ENCODE measurements at regions not wholly inside any gene's neighbourhood (a gene's known extent, or its start where the extent isn't known, plus 50 kb on each side); places are given as distances from the start of the nearest gene placed in this dataset.
"Not testable (repeated sequence)": the region's sequence is repeated elsewhere in the genome, so short reads cannot be mapped to it uniquely, and the experiment has no call there.

DNA sequence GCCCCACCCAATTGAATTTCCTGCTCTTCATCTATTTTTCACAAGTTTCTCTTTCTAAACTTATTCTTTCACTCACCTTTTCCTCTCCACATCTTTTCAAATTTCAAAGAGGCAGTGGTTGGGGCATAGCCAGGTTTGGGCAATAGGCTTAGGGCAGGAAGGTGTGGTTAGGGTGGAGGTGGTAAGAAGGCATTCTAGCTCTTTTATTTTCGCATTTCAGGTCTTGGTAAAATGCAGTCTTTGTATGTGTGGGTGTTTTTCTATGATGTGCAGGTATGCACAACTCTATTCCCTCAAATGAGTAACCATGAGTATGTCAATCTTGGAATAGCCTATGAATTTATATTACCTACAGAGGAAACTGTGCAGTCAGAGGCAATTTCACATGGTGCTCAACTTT lies 129.8 kb upstream of the IFNE start:
- Histone ChIP-seq H3K4me1 (ENCODE audit: insufficient read depth, low read length) (peaks cover 10% of the 10 kb centered on the region), H3K9ac (ENCODE audit: low read depth, low read length) (no peak overlapping the region), H3K27me3 (ENCODE audit: insufficient read depth, low read length) (no peaks in the 10 kb centered on the region), H3K9me3 (ENCODE audit: insufficient read depth, low read depth, low read length) (no peaks in the 10 kb centered on the region), H3K4me3 (ENCODE audit: low read length) (no peak overlapping the region), H3K36me3 (ENCODE audit: insufficient read depth, low read depth, low read length) (no peaks in the 10 kb centered on the region), H3K27ac (ENCODE audit: low read length) (no peak overlapping the region)

DNA sequence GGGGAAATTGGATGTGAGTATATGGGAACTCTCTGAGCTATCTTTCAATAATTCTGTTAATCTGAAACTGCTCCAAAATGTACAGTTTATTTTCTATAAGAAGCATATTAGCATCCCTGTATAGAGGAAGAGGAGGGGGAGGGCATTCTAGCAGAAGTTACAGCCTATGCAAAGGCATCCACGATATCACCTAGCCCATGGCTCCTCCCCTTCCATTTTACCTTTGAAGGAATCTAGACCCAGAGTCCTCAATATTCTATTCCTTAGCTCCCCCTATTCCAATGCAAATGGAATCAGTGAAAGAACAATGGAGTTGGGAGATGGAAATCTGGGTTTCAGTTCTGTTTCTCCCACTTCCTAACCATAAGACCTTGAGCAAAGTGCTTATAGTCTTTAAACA lies 132.9 kb upstream of the IFNE start:
- no peak overlapping the region for H3K27ac ChIP-seq (ENCODE audit: low read length)
- no peak overlapping the region for H3K9ac ChIP-seq (ENCODE audit: low read depth, low read length)
- H3K4me1 ChIP-seq (ENCODE audit: insufficient read depth, low read length), result peaks cover 10% of the 10 kb centered on the region

DNA sequence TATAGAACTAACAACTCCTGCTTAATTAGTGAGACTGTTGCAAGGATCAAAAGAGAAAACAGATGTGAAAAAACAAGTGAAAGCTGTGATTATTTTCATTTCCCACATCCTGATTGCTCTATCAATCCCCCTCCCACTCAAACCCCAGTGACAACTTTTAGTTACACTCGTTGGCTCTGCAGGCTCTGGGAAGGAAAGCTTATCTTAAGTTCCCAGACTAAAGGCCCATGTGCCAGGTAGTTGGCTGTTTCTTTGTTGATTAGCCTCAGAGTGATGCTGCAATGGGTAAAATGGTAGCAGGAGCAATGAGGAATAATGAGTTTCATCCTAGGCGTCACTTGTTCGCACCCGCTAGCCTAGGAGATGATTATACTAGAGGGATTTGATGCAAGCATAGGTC lies 133.3 kb upstream of the IFNE start:
- Histone ChIP-seq H3K9ac (ENCODE audit: low read depth, low read length) (no peak overlapping the region), H3K27ac (ENCODE audit: low read length) (no peak overlapping the region)

More for the DNA sequence above, 132.9 kb upstream of the IFNE start:
- Histone ChIP-seq H3K9me3 (ENCODE audit: insufficient read depth, low read depth, low read length) (no peaks in the 10 kb centered on the region), H3K27me3 (ENCODE audit: insufficient read depth, low read length) (no peaks in the 10 kb centered on the region), H3K36me3 (ENCODE audit: insufficient read depth, low read depth, low read length) (no peaks in the 10 kb centered on the region), H3K4me3 (ENCODE audit: low read length) (no peak overlapping the region)

DNA sequence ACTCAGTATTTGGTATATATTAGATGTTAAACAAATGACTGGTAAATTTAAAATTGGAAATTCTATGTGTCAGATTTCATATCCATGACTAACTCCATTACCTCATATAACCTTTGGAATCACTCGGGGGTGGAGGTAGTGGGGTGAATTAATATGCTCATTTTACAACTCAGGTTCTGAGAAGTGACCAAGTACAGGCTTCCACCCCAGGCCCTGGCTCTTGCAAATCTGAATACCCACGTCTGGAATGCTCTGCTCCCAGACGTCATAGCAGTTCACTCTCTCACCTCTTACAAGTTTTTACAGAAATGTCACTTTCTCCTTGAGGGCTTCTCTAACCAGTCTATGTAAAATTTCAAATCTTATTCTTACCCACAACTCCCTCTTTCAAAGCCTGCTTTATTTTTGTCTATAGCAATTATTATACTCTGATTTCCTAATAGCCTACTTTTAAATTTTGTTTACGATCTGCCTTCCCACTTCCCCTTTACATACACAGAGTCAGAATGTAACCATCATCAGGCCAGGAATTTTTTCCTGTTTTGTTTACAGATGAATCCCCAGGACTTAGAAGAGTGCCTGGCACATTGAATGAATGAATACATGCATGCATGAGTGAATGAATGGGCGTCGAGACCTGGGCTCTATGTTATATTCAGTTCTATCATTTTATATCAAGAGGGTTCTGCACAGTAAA lies 134.1 kb upstream of the IFNE start:
- Histone ChIP-seq H3K27me3 (ENCODE audit: insufficient read depth, low read length) (no peaks in the 10 kb centered on the region), H3K4me3 (ENCODE audit: low read length) (no peak overlapping the region), H3K9me3 (ENCODE audit: insufficient read depth, low read depth, low read length) (no peaks in the 10 kb centered on the region), H3K4me1 (ENCODE audit: insufficient read depth, low read length) (peaks cover 10% of the 10 kb centered on the region), H3K27ac (ENCODE audit: low read length) (no peak overlapping the region), H3K36me3 (ENCODE audit: insufficient read depth, low read depth, low read length) (no peaks in the 10 kb centered on the region), H3K9ac (ENCODE audit: low read depth, low read length) (no peak overlapping the region)

More for the DNA sequence above, 133.3 kb upstream of the IFNE start:
- Histone ChIP-seq H3K9me3 (ENCODE audit: insufficient read depth, low read depth, low read length) (no peaks in the 10 kb centered on the region), H3K4me1 (ENCODE audit: insufficient read depth, low read length) (peaks cover 10% of the 10 kb centered on the region), H3K36me3 (ENCODE audit: insufficient read depth, low read depth, low read length) (no peaks in the 10 kb centered on the region), H3K4me3 (ENCODE audit: low read length) (no peak overlapping the region), H3K27me3 (ENCODE audit: insufficient read depth, low read length) (no peaks in the 10 kb centered on the region)

DNA sequence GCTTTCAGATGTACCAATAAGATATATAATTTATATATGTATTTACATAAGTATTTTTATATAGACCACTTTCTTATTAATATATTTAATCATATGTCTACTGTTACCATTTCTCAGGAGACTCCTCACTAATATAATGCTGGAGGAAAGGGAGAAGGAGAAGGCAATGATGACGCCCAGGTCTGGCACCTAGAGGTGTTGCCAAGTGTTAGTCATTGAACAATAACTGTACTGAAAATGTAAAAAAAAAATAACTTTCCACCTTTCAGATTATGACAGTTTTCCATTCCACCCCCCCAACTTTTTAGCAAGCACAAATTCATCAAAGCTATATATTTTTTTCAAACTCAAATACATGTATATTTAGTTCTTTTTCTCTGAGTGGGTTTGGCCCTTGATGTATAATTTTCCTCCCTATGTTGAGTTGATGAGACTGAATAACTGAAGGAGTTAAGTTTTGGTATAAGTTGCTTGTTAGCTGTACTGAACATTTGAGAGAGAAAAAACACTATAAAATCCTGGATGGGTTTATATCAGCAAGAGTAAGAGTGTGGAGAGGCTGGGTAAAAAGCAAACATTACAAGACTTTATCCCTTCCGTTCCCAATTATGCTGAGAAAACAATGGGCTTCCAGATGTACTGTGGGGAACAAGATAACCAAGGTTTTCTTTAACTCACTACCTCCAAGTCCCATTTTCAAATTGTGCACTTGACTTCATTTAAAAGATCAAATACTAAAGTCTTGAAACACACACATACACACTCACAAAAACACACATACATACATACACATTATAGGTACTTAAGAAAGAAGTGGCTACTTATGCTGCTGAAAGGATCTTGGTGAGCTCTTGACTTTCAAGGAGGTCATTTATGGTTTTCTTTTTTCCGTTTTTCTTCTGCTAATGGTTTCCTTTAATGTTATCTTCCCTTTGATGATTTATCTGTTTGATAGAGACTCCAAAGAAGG lies 142.8 kb upstream of the IFNE start:
- no peaks in the 10 kb centered on the region for H3K4me1 ChIP-seq (ENCODE audit: insufficient read depth, low read length)
- H3K9me3 ChIP-seq (ENCODE audit: insufficient read depth, low read depth, low read length), result no peaks in the 10 kb centered on the region

DNA sequence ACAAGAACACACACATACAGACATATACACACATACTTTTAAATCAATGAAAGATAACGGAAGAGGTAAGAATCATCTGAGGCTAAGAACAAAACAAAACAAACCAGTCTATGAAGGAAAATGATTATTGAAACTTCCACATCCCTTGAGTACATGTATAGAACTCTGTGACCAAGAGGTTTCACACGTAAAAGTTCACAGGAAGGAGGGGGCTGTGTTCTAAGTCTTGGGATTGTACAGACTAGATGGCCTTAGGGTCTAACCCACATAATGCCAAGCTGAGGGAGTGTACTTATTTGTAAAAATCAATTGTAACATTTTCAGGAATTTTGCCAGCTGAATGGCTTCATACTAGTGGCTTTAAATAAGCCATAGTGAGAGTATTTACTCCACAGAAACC lies 144.4 kb upstream of the IFNE start:
- no peaks in the 10 kb centered on the region for H3K4me1 ChIP-seq (ENCODE audit: insufficient read depth, low read length)
- no peak overlapping the region for H3K27ac ChIP-seq (ENCODE audit: low read length)
- H3K36me3 ChIP-seq (ENCODE audit: insufficient read depth, low read depth, low read length), result no peaks in the 10 kb centered on the region
- no peaks in the 10 kb centered on the region for H3K9me3 ChIP-seq (ENCODE audit: insufficient read depth, low read depth, low read length)
- no peaks in the 10 kb centered on the region for H3K27me3 ChIP-seq (ENCODE audit: insufficient read depth, low read length)
- H3K9ac ChIP-seq (ENCODE audit: low read depth, low read length), result no peak overlapping the region
- H3K4me3 ChIP-seq (ENCODE audit: low read length), result no peak overlapping the region

More for the DNA sequence above, 142.8 kb upstream of the IFNE start:
- no peak overlapping the region for H3K4me3 ChIP-seq (ENCODE audit: low read length)
- H3K36me3 ChIP-seq (ENCODE audit: insufficient read depth, low read depth, low read length), result no peaks in the 10 kb centered on the region
- H3K27me3 ChIP-seq (ENCODE audit: insufficient read depth, low read length), result no peaks in the 10 kb centered on the region
- H3K9ac ChIP-seq (ENCODE audit: low read depth, low read length), result no peak overlapping the region
- no peak overlapping the region for H3K27ac ChIP-seq (ENCODE audit: low read length)

DNA sequence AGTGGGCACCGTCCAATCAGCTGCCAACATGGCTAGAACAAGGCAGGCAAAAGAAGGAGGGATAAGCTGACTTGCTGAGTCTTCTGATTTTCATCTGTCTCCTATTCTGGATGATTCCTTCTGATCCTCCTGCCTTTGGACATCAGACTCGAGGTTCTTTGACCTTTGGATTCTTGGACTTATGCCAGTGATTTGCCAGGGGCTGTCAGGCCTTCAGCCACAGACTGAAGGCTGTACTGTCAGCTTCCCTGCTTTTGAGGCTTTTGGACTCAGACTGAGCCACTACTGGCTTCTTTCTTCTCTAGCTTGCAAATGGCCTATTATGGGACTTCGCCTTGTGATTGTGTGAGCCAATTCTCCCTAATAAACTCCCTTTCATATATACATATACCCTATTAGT lies 146.8 kb upstream of the IFNE start:
- not testable (repeated sequence) for H3K4me1 ChIP-seq (ENCODE audit: insufficient read depth, low read length); H3K4me3 ChIP-seq (ENCODE audit: low read length); H3K9me3 ChIP-seq (ENCODE audit: insufficient read depth, low read depth, low read length); H3K27me3 ChIP-seq (ENCODE audit: insufficient read depth, low read length); H3K9ac ChIP-seq (ENCODE audit: low read depth, low read length); H3K27ac ChIP-seq (ENCODE audit: low read length); H3K36me3 ChIP-seq (ENCODE audit: insufficient read depth, low read depth, low read length)

DNA sequence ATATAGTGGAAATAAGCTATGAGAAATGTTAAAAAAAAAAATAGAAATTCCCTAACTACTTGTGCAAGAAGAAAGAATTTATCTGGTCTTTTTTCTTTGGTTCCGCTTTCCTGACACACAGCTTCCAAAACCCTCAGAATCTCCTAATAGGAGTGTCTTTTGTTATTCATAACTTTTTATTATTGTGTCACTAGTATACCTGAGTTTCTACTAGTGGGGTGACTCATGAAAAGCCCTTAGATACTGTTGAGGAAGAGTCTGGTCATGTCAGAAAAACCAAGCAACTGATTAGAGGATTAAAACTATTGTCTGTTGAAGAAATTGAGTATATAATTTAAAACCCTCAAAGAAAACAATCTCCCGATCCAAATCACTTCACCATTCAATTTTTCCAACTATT lies 152.8 kb upstream of the IFNE start:
- no peak overlapping the region for H3K27ac ChIP-seq (ENCODE audit: low read length)
- no peaks in the 10 kb centered on the region for H3K27me3 ChIP-seq (ENCODE audit: insufficient read depth, low read length)
- no peaks in the 10 kb centered on the region for H3K36me3 ChIP-seq (ENCODE audit: insufficient read depth, low read depth, low read length)
- H3K9ac ChIP-seq (ENCODE audit: low read depth, low read length), result no peak overlapping the region
- H3K4me3 ChIP-seq (ENCODE audit: low read length), result no peak overlapping the region
- no peaks in the 10 kb centered on the region for H3K9me3 ChIP-seq (ENCODE audit: insufficient read depth, low read depth, low read length)
- no peaks in the 10 kb centered on the region for H3K4me1 ChIP-seq (ENCODE audit: insufficient read depth, low read length)

DNA sequence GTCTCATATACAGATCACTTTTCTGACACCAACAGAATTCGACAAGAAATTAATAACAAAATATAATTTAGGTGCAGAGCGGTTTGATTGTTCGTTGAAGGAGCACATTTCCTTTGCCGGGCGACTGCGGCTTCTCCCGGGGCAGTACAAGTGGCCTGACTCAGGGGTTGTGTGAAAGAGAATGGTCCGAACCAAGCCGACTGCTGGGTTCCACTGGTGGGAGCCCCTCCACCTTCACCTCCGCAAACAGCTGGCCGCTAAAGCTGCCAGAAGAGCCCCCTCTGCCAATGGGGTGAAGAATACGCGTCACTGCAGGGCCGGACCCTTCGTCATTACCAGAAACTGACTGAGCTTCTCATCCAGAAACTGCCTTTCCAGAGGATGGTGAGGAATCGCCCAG lies 156.0 kb upstream of the IFNE start:
- no peaks in the 10 kb centered on the region for H3K27me3 ChIP-seq (ENCODE audit: insufficient read depth, low read length)

DNA sequence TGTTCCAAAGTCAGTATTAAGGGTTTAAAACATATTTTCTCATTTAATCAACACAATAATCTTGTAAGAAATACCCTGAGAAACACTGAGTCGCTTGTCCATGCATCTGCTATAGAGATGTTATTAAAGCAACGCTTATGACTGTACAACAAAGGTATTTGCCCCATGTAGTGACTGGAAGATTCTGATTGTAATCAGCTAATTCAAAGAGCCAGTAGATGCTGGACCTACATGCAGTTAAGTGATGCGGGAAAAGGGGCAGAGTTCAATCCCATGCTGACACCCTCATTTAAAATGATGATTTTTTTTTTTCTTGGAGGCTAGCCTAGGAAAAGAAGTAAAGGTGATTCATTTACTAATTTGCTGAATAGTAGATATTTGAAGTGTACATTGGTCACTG lies 149.3 kb upstream of the MTAP start:
- no peak overlapping the region for H3K4me3 ChIP-seq (ENCODE audit: low read length)
- H3K27ac ChIP-seq (ENCODE audit: low read length), result no peak overlapping the region
- H3K9ac ChIP-seq (ENCODE audit: low read depth, low read length), result no peak overlapping the region
- no peaks in the 10 kb centered on the region for H3K4me1 ChIP-seq (ENCODE audit: insufficient read depth, low read length)
- no peaks in the 10 kb centered on the region for H3K36me3 ChIP-seq (ENCODE audit: insufficient read depth, low read depth, low read length)
- H3K27me3 ChIP-seq (ENCODE audit: insufficient read depth, low read length), result no peaks in the 10 kb centered on the region
- H3K9me3 ChIP-seq (ENCODE audit: insufficient read depth, low read depth, low read length), result no peaks in the 10 kb centered on the region

More for the DNA sequence above, 156.0 kb upstream of the IFNE start:
- Histone ChIP-seq H3K9ac (ENCODE audit: low read depth, low read length) (no peak overlapping the region), H3K27ac (ENCODE audit: low read length) (no peak overlapping the region), H3K9me3 (ENCODE audit: insufficient read depth, low read depth, low read length) (no peaks in the 10 kb centered on the region), H3K36me3 (ENCODE audit: insufficient read depth, low read depth, low read length) (no peaks in the 10 kb centered on the region), H3K4me3 (ENCODE audit: low read length) (no peak overlapping the region), H3K4me1 (ENCODE audit: insufficient read depth, low read length) (no peaks in the 10 kb centered on the region)

DNA sequence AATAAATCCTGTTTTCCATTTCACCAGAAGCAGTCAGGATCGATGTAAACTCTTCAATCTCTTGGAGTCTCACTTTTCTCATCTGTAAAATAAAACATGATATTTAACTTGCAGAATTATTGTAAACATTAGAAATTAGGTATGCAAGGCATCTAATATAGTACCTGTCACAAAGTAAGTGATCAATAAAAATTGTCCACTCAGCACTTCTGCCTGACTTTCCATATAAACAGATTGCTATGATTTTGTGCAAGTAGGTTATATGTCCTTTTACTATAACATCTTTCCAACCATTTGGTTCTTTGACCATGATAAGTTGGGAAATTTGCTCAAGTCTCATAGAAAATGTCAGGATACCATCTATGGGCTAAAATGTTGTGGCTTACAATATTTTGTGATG lies 148.8 kb upstream of the MTAP start:
- Histone ChIP-seq H3K27me3 (ENCODE audit: insufficient read depth, low read length) (no peaks in the 10 kb centered on the region), H3K36me3 (ENCODE audit: insufficient read depth, low read depth, low read length) (no peaks in the 10 kb centered on the region), H3K9me3 (ENCODE audit: insufficient read depth, low read depth, low read length) (no peaks in the 10 kb centered on the region), H3K9ac (ENCODE audit: low read depth, low read length) (no peak overlapping the region), H3K4me1 (ENCODE audit: insufficient read depth, low read length) (no peaks in the 10 kb centered on the region), H3K27ac (ENCODE audit: low read length) (no peak overlapping the region), H3K4me3 (ENCODE audit: low read length) (no peak overlapping the region)
